ENCODE measurements at regions not wholly inside any gene's neighbourhood (a gene's known extent, or its start where the extent isn't known, plus 50 kb on each side); places are given as distances from the start of the nearest gene placed in this dataset.

GRCh38 chr10:61187601-61188000 lies 243.6 kb upstream of the RHOBTB1 start:
- CTCF ChIA-PET = no interaction called here
- Histone ChIP-seq H3K36me3 (ENCODE audit: insufficient read depth, low read length, poor library complexity, severe bottlenecking) (no peaks in the 10 kb centered on the region), H3K4me1 (ENCODE audit: insufficient read depth, low read length, poor library complexity, severe bottlenecking) (no peaks in the 10 kb centered on the region), H3K9me3 (ENCODE audit: low read depth, low read length, poor library complexity, severe bottlenecking) (no peaks in the 10 kb centered on the region), H3K27ac (ENCODE audit: low read depth, low read length, poor library complexity, severe bottlenecking) (no peak overlapping the region), H3K27me3 (replicated peaks; ENCODE audit: insufficient read depth, low read depth, low read length, poor library complexity) (no peaks in the 10 kb centered on the region), H3K4me3 (ENCODE audit: low read depth, low read length, poor library complexity, severe bottlenecking) (no peak overlapping the region)
- TF ChIP-seq EZH2 (IDR thresholded peaks at IDR 0.05; ENCODE audit: borderline replicate concordance, low read depth, low read length, poor library complexity, severe bottlenecking) (no peak), CTCF (conservative IDR thresholded peaks at IDR 0.05; ENCODE audit: low read depth, low read length) (no peak)
- POLR2A ChIA-PET (ENCODE audit: low non-redundant PET) = no interaction called here
- DNase-seq (ENCODE audit: low spot score) = no peak
- intact Hi-C loops (cut with micrococcal nuclease; ENCODE audit: unreplicated experiment) = no loop called here
- BruUV-seq (replicated peaks) = no TSS peak

GRCh38 chr10:61186408-61186807 lies 242.4 kb upstream of the RHOBTB1 start:
- ChIA-PET POLR2A (ENCODE audit: low non-redundant PET) (no interaction called here), CTCF (no interaction called here)
- BruUV-seq (replicated peaks) = no TSS peak
- intact Hi-C loops (cut with micrococcal nuclease; ENCODE audit: unreplicated experiment) = no loop called here
- TF ChIP-seq EZH2 (IDR thresholded peaks at IDR 0.05; ENCODE audit: borderline replicate concordance, low read depth, low read length, poor library complexity, severe bottlenecking) = no peak
- TF ChIP-seq CTCF (conservative IDR thresholded peaks at IDR 0.05; ENCODE audit: low read depth, low read length) = no peak
- Histone ChIP-seq H3K27ac (ENCODE audit: low read depth, low read length, poor library complexity, severe bottlenecking) (no peak overlapping the region), H3K4me1 (ENCODE audit: insufficient read depth, low read length, poor library complexity, severe bottlenecking) (no peaks in the 10 kb centered on the region), H3K9me3 (ENCODE audit: low read depth, low read length, poor library complexity, severe bottlenecking) (no peaks in the 10 kb centered on the region), H3K36me3 (ENCODE audit: insufficient read depth, low read length, poor library complexity, severe bottlenecking) (no peaks in the 10 kb centered on the region), H3K4me3 (ENCODE audit: low read depth, low read length, poor library complexity, severe bottlenecking) (no peak overlapping the region), H3K27me3 (replicated peaks; ENCODE audit: insufficient read depth, low read depth, low read length, poor library complexity) (no peaks in the 10 kb centered on the region)
- no peak for DNase-seq (ENCODE audit: low spot score)

GRCh38 chr10:61184429-61184828 lies 240.4 kb upstream of the RHOBTB1 start:
- POLR2A ChIA-PET (ENCODE audit: low non-redundant PET) = no interaction called here
- intact Hi-C loops (cut with micrococcal nuclease; ENCODE audit: unreplicated experiment) = no loop called here
- H3K27me3 ChIP-seq (replicated peaks; ENCODE audit: insufficient read depth, low read depth, low read length, poor library complexity) = no peaks in the 10 kb centered on the region
- no peak for TF ChIP-seq EZH2 (IDR thresholded peaks at IDR 0.05; ENCODE audit: borderline replicate concordance, low read depth, low read length, poor library complexity, severe bottlenecking)
- no peak for TF ChIP-seq CTCF (conservative IDR thresholded peaks at IDR 0.05; ENCODE audit: low read depth, low read length)
- CTCF ChIA-PET = no interaction called here
- DNase-seq (ENCODE audit: low spot score) = no peak
- H3K36me3 ChIP-seq (ENCODE audit: insufficient read depth, low read length, poor library complexity, severe bottlenecking) = no peaks in the 10 kb centered on the region
- H3K27ac ChIP-seq (ENCODE audit: low read depth, low read length, poor library complexity, severe bottlenecking) = no peak overlapping the region
- no peak overlapping the region for H3K4me3 ChIP-seq (ENCODE audit: low read depth, low read length, poor library complexity, severe bottlenecking)
- no peaks in the 10 kb centered on the region for H3K4me1 ChIP-seq (ENCODE audit: insufficient read depth, low read length, poor library complexity, severe bottlenecking)
- BruUV-seq (replicated peaks) = no TSS peak
- no peaks in the 10 kb centered on the region for H3K9me3 ChIP-seq (ENCODE audit: low read depth, low read length, poor library complexity, severe bottlenecking)
